ENCODE measurements at regions not wholly inside any gene's neighbourhood (a gene's known extent, or its start where the extent isn't known, plus 50 kb on each side); places are given as distances from the start of the nearest gene placed in this dataset.

- TF ChIP-seq TP53 (CRISPR knock-in tag; IDR thresholded peaks at IDR 0.05) (no peak), GABPB1 (CRISPR knock-in tag; IDR thresholded peaks at IDR 0.05) (no peak)
These were observed 56.9 kb upstream of the WIPF1 start (continued) for GRCh38 chr2:174654419-174654941.

GRCh38 chr2:174648896-174649295 is 51.3 kb upstream of the WIPF1 start:
- POLR2A ChIA-PET = no interaction called here
- CTCF ChIA-PET = no interaction called here
- H3K9me3 Mint-ChIP-seq = no peaks in the 10 kb centered on the region
- no peak overlapping the region for H3K4me3 Mint-ChIP-seq
- TF ChIP-seq GTF2I (CRISPR knock-in tag; conservative IDR thresholded peaks at IDR 0.05) (no peak), SMAD4 (CRISPR knock-in tag; IDR thresholded peaks at IDR 0.05) (no peak), ZNF263 (CRISPR knock-in tag; IDR thresholded peaks at IDR 0.05; ENCODE audit: low read depth) (no peak), ZNF532 (CRISPR knock-in tag; IDR thresholded peaks at IDR 0.05; ENCODE audit: borderline replicate concordance) (no peak), ESRRA (CRISPR knock-in tag; IDR thresholded peaks at IDR 0.05; ENCODE audit: borderline replicate concordance) (no peak), ATF3 (CRISPR knock-in tag; conservative IDR thresholded peaks at IDR 0.05) (no peak), KAT7 (CRISPR knock-in tag; IDR thresholded peaks at IDR 0.05; ENCODE audit: borderline replicate concordance) (no peak), MAX (CRISPR knock-in tag; IDR thresholded peaks at IDR 0.05) (no peak)
- H3K36me3 Mint-ChIP-seq = no peaks in the 10 kb centered on the region
- DNase-seq (ENCODE audit: low spot score) (no peak), ATAC-seq (no peak)
- peaks cover 16% of the 10 kb centered on the region for H3K4me1 Mint-ChIP-seq
- H3K27ac Mint-ChIP-seq = no peak overlapping the region
- no peaks in the 10 kb centered on the region; the same call in 1 of the 2 replicates for H3K27me3 Mint-ChIP-seq (ENCODE audit: low read depth)

All from WTC11 (cell line).